Uterus (tissue), 3 donors: ENCODE measurements at regions not wholly inside any gene's neighbourhood (a gene's known extent, or its start where the extent isn't known, plus 50 kb on each side); places are given as distances from the start of the nearest gene placed in this dataset.

Experiments
- DNase-seq, 2 donors: peaks; one replicate each; pipeline ENCODE4 v3.0.0-alpha.2; 2019 to 2020
- H3K27ac ChIP-seq, 2 donors: fragments of 200-600 bp; sonication (generic); 1 replicate in 1 of 2; 2 replicates in 1 of 2; pipeline ENCODE4 v1.5.1; 2016 to 2018
- H3K27me3 ChIP-seq, 2 donors: fragments of 200-600 bp; sonication (generic); one replicate each; pipeline ENCODE4 v1.5.1; 2018 to 2019; ENCODE audit warnings: control low read depth in 1 of 2
- H3K36me3 ChIP-seq, 2 donors: fragments of 200-600 bp; sonication (generic); one replicate each; pipeline ENCODE4 v1.5.1; 2019; ENCODE audit warnings: control low read depth in 1 of 2
- H3K4me1 ChIP-seq, 2 donors: fragments of 200-600 bp; sonication (generic); one replicate each; pipeline ENCODE4 v1.5.1; 2018 to 2019; ENCODE audit warnings: control low read depth in 1 of 2
- H3K4me3 ChIP-seq, 2 donors: fragments of 200-600 bp; sonication (generic); 1 replicate in 1 of 2; 2 replicates in 1 of 2; pipeline ENCODE4 v1.5.1; 2018 to 2019; ENCODE audit warnings: mild to moderate bottlenecking in 1 of 2
- H3K9me3 ChIP-seq, 2 donors: fragments of 200-600 bp; sonication (generic); one replicate each; pipeline ENCODE4 v1.5.1; 2019; ENCODE audit warnings: control low read depth in 1 of 2
- POLR2A ChIP-seq, 2 donors: fragments of 450-650 bp; IDR thresholded peaks; one replicate each; pipeline ENCODE4 v1.6.1; 2016; ENCODE audit warnings: antibody characterized with exemption in 2 of 2, mild to moderate bottlenecking in 1 of 2, moderate library complexity in 1 of 2
- intact Hi-C: fragments of 100-400 bp; cut with DNase I; formaldehyde crosslinking; loops from one replicate; pipeline ENCODE4 v1.15.1; 2023; ENCODE audit warnings: low total_unique reads
- TF ChIP-seq, protein P1 (sequence below), 4 experiments: fragments of 200-600 bp in 2 of 4; fragments of 450-650 bp in 2 of 4; sonication (generic) in 2 of 4; IDR thresholded peaks; one replicate each; pipeline ENCODE4 v1.5.1; 2016 to 2019; ENCODE audit warnings: antibody characterized with exemption in 4 of 4, mild to moderate bottlenecking in 2 of 4, moderate library complexity in 1 of 4
- donor health status: DM: yes; HTN: yes; CAD: no.

DNA sequence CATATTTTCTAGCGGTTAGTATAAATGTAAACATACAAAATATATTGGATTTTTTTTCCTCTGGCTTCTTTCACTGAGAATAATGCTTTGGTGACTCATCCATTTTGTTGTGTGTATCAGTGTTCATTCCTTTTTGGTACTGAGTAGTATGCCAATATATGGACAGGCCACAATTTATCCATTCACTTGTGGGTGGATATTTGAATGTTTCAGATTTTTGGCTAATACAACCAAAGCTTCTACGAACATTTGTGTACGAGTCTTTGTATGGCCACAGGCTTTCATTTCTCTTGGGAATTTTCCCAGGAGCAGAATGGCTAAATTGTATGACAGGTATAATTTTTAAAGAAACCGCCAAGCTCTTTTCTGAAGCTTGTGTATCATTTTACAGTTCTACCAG, 677.5 kb downstream of the HDGFL1 start:
- Histone ChIP-seq H3K4me3 (no peak overlapping the region), H3K27ac (no peak overlapping the region), H3K4me1 (no peaks in the 10 kb centered on the region), H3K36me3 (no peaks in the 10 kb centered on the region), H3K27me3 (no peaks in the 10 kb centered on the region), H3K9me3 (no peaks in the 10 kb centered on the region)
- no peak for DNase-seq
- no peak for TF ChIP-seq POLR2A (IDR thresholded peaks at IDR 0.05)
- TF ChIP-seq, protein P1, sequence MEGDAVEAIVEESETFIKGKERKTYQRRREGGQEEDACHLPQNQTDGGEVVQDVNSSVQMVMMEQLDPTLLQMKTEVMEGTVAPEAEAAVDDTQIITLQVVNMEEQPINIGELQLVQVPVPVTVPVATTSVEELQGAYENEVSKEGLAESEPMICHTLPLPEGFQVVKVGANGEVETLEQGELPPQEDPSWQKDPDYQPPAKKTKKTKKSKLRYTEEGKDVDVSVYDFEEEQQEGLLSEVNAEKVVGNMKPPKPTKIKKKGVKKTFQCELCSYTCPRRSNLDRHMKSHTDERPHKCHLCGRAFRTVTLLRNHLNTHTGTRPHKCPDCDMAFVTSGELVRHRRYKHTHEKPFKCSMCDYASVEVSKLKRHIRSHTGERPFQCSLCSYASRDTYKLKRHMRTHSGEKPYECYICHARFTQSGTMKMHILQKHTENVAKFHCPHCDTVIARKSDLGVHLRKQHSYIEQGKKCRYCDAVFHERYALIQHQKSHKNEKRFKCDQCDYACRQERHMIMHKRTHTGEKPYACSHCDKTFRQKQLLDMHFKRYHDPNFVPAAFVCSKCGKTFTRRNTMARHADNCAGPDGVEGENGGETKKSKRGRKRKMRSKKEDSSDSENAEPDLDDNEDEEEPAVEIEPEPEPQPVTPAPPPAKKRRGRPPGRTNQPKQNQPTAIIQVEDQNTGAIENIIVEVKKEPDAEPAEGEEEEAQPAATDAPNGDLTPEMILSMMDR (IDR thresholded peaks at IDR 0.05) = no peak
- intact Hi-C loops = no loop called here

DNA sequence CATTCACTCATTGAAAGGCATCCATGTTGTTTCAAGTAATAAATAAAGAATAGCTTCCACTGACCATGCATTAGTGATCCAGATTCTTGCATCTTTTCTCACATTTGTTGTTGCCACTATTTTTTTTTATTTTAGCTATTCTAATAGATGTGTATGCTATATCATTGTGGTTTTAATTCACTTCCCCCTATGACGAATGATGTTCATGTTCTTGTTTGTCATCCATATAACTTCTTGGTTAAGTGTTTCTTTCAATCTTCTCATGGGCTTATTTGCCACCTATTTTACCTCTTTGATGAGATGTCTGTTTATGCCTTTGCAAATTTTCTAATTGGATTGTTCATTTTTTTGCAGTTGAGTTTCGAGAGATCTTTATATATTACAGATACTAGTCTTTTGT, 681.2 kb downstream of the HDGFL1 start:
- Histone ChIP-seq H3K36me3 (no peaks in the 10 kb centered on the region), H3K27me3 (no peaks in the 10 kb centered on the region), H3K27ac (no peak overlapping the region), H3K4me3 (no peak overlapping the region), H3K4me1 (no peaks in the 10 kb centered on the region), H3K9me3 (no peaks in the 10 kb centered on the region)
- no peak for TF ChIP-seq POLR2A (IDR thresholded peaks at IDR 0.05)
- TF ChIP-seq, protein P1 (IDR thresholded peaks at IDR 0.05) = no peak
- intact Hi-C loops = no loop called here
- DNase-seq = no peak

DNA sequence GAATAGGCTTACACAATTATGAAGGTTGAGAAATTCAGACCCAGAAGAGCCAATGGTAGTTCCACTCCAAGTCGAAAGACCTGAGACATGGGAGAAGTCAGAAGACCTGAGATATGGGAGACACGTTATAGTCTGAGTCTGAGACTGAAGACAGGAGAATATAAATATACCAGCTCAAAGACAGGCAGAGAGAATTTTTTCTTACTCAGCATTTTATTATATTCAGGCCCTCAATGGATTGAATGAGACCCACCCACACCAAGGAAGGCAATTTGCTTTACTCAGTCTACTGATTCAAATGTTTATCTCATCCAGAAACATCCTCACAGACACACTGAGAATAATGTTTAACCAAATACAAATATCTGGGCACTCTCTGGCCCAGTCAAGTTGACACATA, 693.5 kb downstream of the HDGFL1 start:
- Histone ChIP-seq H3K9me3 (peaks cover 0 to 5% of the 10 kb centered on the region in 2 donors), H3K4me3 (no peak overlapping the region), H3K27ac (no peak overlapping the region), H3K36me3 (no peaks in the 10 kb centered on the region), H3K27me3 (no peaks in the 10 kb centered on the region), H3K4me1 (no peaks in the 10 kb centered on the region)
- DNase-seq = no peak
- intact Hi-C loops = no loop called here
- TF ChIP-seq, protein P1 (IDR thresholded peaks at IDR 0.05) = no peak
- TF ChIP-seq POLR2A (IDR thresholded peaks at IDR 0.05) = no peak

DNA sequence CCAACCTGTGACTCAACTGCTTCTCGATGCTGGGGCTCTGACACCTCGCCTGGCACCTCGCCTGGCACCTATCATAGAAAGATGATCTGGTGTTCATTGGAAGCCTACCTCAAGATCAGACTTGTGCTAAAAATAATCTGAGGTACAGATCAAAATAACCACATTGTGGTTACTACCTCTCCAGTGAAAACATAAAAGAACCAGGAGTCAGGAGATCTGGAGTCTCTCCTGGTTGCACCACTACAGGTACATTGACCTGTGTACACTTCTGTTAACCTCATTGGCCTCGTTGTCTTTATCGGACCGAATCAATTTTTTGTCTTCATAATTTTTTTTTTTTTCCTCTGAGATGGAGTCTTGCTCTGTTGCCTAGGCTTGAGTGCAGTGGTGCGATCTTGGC, 695.9 kb downstream of the HDGFL1 start:
- TF ChIP-seq, protein P1 (IDR thresholded peaks at IDR 0.05) = no peak
- TF ChIP-seq POLR2A (IDR thresholded peaks at IDR 0.05) = no peak
- Histone ChIP-seq H3K4me1 (no peaks in the 10 kb centered on the region), H3K4me3 (no peak overlapping the region), H3K36me3 (no peaks in the 10 kb centered on the region), H3K27ac (no peak overlapping the region), H3K27me3 (no peaks in the 10 kb centered on the region), H3K9me3 (no peaks in the 10 kb centered on the region)
- no peak for DNase-seq
- intact Hi-C loops = no loop called here

DNA sequence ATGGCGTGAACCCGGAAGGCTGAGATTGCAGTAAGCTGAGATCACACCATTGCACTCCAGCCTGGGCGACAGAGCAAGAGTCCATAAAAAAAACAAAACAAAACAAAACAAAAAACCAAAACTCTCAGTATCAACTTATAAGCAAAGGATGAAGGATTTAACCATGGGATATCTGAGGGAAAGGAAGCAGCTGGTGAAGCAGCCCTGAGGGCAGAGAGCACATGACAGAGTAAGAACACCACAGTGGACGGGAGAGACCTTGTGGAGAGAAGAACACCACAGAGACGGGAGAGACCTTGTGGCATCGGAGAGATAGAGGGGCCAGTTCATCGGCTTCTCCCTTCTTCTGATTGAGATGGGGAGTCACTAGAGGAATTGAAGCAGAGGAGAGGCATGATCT, 697.2 kb downstream of the HDGFL1 start:
- H3K36me3 ChIP-seq = no peaks in the 10 kb centered on the region
- H3K9me3 ChIP-seq = no peaks in the 10 kb centered on the region
- H3K27ac ChIP-seq = no peak overlapping the region
- TF ChIP-seq, protein P1 (IDR thresholded peaks at IDR 0.05) = no peak
- TF ChIP-seq POLR2A (IDR thresholded peaks at IDR 0.05) = no peak
- intact Hi-C loops = no loop called here
- no peaks in the 10 kb centered on the region for H3K4me1 ChIP-seq
- no peak overlapping the region for H3K4me3 ChIP-seq
- H3K27me3 ChIP-seq = no peaks in the 10 kb centered on the region
- no peak for DNase-seq
